WERI-Rb-1 (cell line): ENCODE measurements at regions not wholly inside any gene's neighbourhood (a gene's known extent, or its start where the extent isn't known, plus 50 kb on each side); places are given as distances from the start of the nearest gene placed in this dataset.

ENCODE experiments used
- DNase-seq: peaks from one replicate; pipeline ENCODE4 v3.0.0-alpha.2; 2020
- H3K27ac ChIP-seq: fragments of 250-450 bp; sonication (Bioruptor Pico); 2 replicates; pipeline ENCODE4 v1.5.1; 2020; ENCODE audit warnings: mild to moderate bottlenecking, moderate library complexity
- H3K27me3 ChIP-seq: fragments of 250-450 bp; sonication (Bioruptor Pico); 2 replicates; pipeline ENCODE4 v1.5.1; 2021; ENCODE audit warnings: mild to moderate bottlenecking, low read depth, moderate library complexity; ENCODE audit not compliant: insufficient read depth, severe bottlenecking
- H3K36me3 ChIP-seq: fragments of 250-450 bp; sonication (Bioruptor Pico); 2 replicates; pipeline ENCODE4 v1.5.1; 2020; ENCODE audit warnings: mild to moderate bottlenecking, moderate library complexity
- H3K4me3 ChIP-seq: 2 replicates; pipeline ENCODE4 v1.5.1; 2011; ENCODE audit warnings: low read depth, mild to moderate bottlenecking, control low read depth, low read length
- H3K9me3 ChIP-seq: fragments of 250-450 bp; sonication (Bioruptor Pico); 2 replicates; pipeline ENCODE4 v1.5.1; 2021; ENCODE audit warnings: mild to moderate bottlenecking, moderate library complexity; ENCODE audit not compliant: severe bottlenecking
- TF ChIP-seq, protein P1 (sequence below): IDR thresholded peaks from 2 replicates; pipeline ENCODE4 v1.5.1; 2011; ENCODE audit warnings: low read depth, mild to moderate bottlenecking, control low read depth, inconsistent platforms, low read length

DNA sequence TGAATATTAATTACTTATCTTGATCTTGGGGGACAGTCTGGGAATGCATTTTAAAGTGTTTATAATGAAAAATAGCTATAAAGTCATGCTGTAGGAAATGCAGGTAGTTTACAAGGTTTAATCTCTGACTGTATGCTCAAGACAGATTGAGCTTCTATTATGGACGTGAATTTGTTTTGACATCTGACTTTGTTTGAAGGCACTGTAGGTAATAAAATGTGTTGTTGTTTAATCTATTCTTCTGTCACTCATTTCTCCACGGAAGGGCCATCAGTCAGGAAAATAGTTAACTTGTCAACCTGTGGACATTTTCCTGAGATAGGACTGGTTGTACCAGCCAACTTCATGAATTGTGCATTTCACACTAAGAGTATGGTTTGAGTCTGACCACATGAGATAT lies 893.1 kb upstream of the SLITRK6 start:
- H3K27ac ChIP-seq: no peak overlapping the region
- TF ChIP-seq, protein P1, sequence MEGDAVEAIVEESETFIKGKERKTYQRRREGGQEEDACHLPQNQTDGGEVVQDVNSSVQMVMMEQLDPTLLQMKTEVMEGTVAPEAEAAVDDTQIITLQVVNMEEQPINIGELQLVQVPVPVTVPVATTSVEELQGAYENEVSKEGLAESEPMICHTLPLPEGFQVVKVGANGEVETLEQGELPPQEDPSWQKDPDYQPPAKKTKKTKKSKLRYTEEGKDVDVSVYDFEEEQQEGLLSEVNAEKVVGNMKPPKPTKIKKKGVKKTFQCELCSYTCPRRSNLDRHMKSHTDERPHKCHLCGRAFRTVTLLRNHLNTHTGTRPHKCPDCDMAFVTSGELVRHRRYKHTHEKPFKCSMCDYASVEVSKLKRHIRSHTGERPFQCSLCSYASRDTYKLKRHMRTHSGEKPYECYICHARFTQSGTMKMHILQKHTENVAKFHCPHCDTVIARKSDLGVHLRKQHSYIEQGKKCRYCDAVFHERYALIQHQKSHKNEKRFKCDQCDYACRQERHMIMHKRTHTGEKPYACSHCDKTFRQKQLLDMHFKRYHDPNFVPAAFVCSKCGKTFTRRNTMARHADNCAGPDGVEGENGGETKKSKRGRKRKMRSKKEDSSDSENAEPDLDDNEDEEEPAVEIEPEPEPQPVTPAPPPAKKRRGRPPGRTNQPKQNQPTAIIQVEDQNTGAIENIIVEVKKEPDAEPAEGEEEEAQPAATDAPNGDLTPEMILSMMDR: no peak
- DNase-seq: no peak
- no peaks in the 10 kb centered on the region for H3K9me3 ChIP-seq
- H3K27me3 ChIP-seq: no peaks in the 10 kb centered on the region
- no peak overlapping the region for H3K4me3 ChIP-seq
- H3K36me3 ChIP-seq: no peaks in the 10 kb centered on the region

DNA sequence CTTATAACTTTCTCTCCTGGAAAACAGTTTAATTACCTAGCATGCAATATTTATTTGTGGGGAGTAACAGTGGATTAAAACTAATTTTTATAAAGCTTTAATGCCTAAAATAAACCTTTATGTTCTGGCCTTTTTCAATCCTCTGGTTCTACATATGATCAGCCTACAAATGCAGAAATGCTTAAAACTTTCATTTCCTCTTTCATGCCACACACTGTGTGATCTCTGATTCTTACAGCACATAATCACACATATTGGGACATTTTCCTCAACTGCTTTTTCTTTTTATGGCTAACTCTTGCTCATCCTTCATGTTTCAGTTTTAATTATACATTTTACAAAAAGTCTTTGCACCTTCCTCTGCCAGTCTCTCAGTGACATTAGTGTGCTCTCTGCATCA lies 910.8 kb upstream of the SLITRK6 start:
- no peak overlapping the region for H3K27ac ChIP-seq
- H3K9me3 ChIP-seq: no peaks in the 10 kb centered on the region
- no peak overlapping the region for H3K4me3 ChIP-seq
- no peak for DNase-seq
- no peaks in the 10 kb centered on the region for H3K27me3 ChIP-seq
- no peaks in the 10 kb centered on the region for H3K36me3 ChIP-seq
- TF ChIP-seq, protein P1: no peak

DNA sequence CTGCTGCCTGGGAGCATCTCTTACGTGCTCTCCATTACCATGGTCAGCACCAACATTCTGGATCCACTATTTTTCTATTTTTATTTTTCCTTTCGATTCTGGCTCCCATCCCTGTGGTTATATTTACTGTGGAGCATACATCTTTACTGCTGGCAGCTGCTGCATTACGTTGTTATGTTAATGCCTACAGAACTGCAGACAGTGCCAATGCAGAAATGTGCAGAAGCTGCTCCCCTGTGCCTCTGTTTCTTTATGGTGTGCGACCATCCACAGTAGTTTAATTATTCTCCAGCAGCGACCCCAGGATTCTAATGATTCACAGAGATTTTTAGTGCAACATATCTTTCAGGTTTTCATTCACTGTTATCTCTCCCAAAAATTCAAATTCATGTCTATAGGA lies 911.7 kb upstream of the SLITRK6 start:
- TF ChIP-seq, protein P1: no peak
- H3K27ac ChIP-seq: no peak overlapping the region

DNA sequence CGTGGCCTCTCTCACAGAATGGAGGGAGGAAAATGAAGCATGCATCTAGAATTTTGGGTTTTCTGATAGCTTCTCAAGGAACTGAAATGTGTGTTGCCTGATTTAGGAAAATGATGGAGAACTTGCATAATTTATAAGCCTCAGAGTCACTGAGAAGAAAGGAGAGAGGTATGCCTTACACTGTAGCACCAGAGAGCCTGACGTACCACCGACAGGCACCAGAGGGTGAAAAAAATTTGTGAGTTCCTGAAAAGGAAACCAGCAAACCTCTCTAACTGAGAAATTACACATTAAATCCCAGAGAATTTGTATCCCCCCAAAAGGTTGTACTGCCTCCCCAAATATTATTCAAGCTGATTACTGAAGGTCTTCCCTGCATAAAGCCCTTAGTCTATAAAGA lies 915.3 kb upstream of the SLITRK6 start:
- Histone ChIP-seq H3K4me3 (no peak overlapping the region), H3K36me3 (no peaks in the 10 kb centered on the region), H3K9me3 (no peaks in the 10 kb centered on the region), H3K27me3 (no peaks in the 10 kb centered on the region), H3K27ac (no peak overlapping the region)
- no peak for DNase-seq
- TF ChIP-seq, protein P1: no peak

More for the DNA sequence above, 911.7 kb upstream of the SLITRK6 start:
- Histone ChIP-seq H3K9me3 (no peaks in the 10 kb centered on the region), H3K27me3 (no peaks in the 10 kb centered on the region), H3K36me3 (no peaks in the 10 kb centered on the region), H3K4me3 (no peak overlapping the region)
- DNase-seq: no peak

DNA sequence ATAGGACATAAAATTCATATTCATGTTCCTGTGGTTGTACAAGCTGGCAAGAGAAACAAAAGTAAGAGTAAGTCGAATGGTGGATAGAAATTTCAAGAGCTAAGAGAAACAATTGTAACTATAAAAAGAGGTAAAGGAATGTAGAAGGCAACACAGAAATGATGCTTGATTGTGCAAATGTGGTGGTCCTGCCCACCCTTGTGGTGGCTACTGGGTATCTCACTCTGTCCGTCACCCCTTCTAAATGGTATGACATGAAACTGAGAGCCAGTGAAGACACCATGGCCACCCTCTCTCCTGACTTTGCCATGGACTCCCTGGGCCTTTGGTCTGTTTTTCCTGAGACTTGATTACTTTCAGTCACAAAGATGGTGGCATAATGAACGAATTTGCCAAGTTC lies 925.9 kb upstream of the SLITRK6 start:
- no peaks in the 10 kb centered on the region for H3K27me3 ChIP-seq
- no peak overlapping the region for H3K4me3 ChIP-seq
- no peak overlapping the region for H3K27ac ChIP-seq
- no peaks in the 10 kb centered on the region for H3K9me3 ChIP-seq
- no peaks in the 10 kb centered on the region for H3K36me3 ChIP-seq
- TF ChIP-seq, protein P1: peak; percentile 73
- DNase-seq: peak; percentile 36

DNA sequence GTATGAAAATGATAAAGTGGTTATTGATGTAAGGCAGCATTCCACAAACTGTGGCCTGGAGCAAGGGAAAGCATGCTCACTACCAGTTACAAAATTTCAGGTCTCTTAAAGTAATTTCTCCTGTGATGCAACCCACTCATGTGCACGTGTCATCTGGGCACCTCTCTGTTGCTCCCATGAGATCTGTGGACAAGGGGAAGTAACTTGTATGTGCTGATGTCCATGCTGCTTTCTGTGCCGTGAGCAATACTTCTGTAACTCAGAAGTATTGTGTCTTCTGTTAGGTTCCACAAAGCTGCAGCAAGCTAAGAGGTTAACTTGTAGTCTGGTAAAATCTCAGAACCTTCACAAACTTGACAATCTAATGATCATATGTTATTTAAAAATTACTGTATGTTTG lies 930.0 kb upstream of the SLITRK6 start:
- no peaks in the 10 kb centered on the region for H3K36me3 ChIP-seq
- H3K27me3 ChIP-seq: no peaks in the 10 kb centered on the region
- no peaks in the 10 kb centered on the region for H3K9me3 ChIP-seq
- H3K27ac ChIP-seq: no peak overlapping the region
- DNase-seq: no peak
- TF ChIP-seq, protein P1: no peak
- H3K4me3 ChIP-seq: no peak overlapping the region
